ENCODE measurements at regions not wholly inside any gene's neighbourhood (a gene's known extent, or its start where the extent isn't known, plus 50 kb on each side); places are given as distances from the start of the nearest gene placed in this dataset.

DNA sequence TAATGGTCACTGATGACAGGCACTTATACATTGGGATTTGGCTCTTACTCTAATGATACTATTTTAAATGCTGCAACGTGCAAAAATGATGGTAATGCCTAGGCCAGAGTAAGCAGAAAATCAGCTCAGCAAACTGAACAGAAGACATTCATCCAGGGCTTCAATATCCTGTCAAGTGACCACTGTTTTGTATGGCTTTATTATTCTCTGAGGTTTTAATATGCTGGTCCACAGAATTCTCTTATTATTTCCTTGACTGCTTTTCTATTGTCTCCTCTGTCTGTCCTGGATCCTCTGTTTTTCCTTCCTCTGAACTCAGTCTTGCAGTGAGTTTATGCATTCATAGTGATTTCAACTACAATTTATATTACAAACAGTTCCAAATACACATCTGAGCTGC lies 90.8 kb upstream of the PMFBP1 start:
- no peak for DNase-seq

- DNase-seq, result no peak
These were observed 89.2 kb upstream of the PMFBP1 start for GRCh38 chr16:72261127-72261526.

DNA sequence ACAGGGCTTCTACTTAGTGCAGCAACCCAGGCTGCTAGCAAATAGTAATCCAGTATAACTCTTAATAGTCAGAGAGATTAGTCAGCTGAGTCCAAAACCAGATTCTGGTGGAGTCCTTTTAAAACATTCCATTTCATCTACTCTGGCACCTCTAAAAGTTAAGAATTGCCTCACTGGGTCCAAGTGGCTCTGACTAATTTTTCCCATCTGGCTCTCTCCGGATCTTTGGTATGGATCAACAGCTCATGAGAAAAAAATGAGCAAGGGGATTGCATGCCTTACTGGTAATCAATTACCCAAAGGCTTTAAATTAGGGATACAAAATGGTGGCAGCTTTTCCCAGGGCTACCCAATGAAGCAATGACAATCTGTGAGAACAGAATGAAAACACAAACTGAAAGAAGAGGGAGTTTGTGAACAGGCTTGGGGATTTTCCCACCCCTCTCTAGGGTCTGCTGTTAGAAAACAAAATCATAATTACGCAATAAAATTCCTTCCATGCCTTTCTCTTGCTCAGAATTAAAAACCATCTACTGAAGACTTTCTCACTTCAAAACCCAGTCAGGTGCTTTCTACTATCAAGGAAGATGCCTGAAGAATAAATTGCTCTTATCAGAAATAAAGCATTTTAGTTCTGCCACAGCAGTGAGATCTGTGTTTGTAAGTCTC lies 84.6 kb upstream of the PMFBP1 start:
- no peak for DNase-seq

DNA sequence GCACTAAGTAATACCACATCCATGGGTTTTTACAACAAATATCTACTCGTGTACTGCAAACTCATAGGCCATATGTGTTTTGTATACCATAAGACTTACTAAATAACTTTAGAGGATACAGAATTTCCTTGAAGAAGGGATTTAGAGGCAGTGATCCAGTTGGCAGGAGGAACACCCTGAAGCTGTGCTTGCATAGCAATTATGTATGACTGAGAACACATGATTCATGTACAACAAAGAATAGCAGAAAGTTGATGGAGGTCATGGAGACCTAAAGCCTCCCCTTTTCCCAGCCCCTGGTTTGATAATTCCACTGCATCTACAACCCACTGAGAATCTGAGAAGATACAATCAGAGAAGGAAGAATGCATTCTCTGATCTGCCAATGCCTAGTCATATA lies 83.8 kb upstream of the PMFBP1 start:
- DNase-seq, result no peak

- peak; percentile 70 for DNase-seq
These were observed 75.9 kb upstream of the PMFBP1 start for GRCh38 chr16:72247821-72248253.

GRCh38 chr16:72246423-72246822 lies 74.5 kb upstream of the PMFBP1 start:
- no peak for DNase-seq

GRCh38 chr16:72244853-72245252 lies 72.9 kb upstream of the PMFBP1 start:
- DNase-seq, result peak; percentile 15

DNA sequence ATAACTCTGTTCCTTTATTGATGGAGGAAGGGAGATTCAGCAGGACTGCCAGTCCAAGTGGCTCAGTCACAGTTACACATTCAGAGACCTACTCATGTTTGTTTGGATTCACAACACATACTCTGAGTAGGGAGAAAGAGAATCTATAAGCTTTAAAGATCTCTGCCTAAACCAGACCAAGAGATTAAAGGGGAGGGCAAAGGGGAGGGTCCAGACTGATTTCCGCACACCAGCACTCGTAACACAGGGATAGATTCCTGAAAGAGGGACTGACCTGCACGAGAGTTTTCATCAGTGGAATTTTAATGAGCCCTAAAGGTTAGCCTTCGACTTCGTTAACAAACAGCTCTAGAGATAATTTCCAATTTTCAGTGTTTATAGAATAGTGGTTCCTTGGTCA lies 71.7 kb upstream of the PMFBP1 start:
- no peak for DNase-seq

DNA sequence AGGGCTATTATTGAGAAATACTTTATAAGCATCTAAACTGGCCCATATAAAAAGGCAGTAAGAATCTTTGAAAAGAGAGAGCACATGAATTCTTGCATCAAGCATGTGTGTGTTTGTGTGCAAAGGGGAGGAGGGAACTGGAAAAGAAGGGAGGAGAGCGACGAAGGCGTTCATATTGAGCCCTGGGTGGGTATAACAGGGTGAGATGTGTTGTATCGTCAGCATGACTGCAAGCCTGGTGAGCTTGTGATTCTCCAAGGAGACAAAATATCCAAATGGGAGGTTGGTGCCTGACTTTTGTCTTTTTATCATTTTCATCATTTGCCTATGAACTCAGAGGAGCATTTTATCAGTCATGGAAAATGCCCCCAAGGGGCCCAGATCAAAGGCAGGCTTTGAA lies 70.8 kb upstream of the PMFBP1 start:
- no peak for DNase-seq

DNA sequence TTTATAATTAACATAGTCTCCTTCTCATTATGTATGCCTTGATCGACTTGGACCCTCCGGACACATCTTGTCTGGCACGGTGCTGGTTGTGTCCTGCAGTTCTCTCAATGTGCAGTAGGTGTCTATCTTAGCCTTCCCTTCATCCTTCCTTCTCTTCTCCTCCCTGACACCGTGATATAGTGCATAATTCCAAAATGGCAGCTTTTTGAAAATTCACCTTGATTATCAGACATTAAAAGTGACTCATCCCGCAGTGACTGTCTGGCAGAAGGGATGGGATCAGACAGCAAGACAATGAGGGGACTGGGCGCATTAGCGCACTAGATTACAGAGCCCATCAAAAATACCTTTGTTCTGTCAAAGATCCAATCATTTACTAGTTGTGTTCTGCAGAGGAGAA lies 70.0 kb upstream of the PMFBP1 start:
- DNase-seq, result peak; percentile 78

GRCh38 chr16:72241008-72241407 lies 69.1 kb upstream of the PMFBP1 start:
- no peak for DNase-seq

- DNase-seq, result no peak
These were observed 68.5 kb upstream of the PMFBP1 start for GRCh38 chr16:72240466-72240865.

GRCh38 chr16:72236866-72237265 lies 64.9 kb upstream of the PMFBP1 start:
- no peak for DNase-seq

GRCh38 chr16:72234387-72234786 lies 62.4 kb upstream of the PMFBP1 start:
- DNase-seq, result no peak

GRCh38 chr16:72228014-72228413 lies 56.1 kb upstream of the PMFBP1 start:
- no peak for DNase-seq

DNA sequence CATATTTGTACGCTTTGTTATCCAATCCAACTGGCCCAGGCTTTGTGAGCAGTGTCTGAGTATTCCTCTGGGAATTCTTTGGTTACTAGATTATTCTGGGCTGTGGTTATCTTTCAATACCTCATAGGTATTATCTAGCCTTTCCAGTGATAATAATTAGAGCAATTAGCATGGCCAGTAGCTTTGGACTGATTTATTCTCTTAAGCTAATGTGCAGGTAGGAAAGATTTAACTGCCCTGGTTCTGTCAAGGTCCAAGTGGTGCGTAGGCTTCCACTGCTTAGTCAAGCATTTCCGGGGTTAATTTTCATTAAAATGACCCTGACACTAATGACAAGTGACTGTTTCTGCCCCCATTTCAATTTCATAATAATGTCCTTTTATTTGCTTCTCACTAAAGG lies 54.2 kb upstream of the PMFBP1 start:
- no peak for DNase-seq

GRCh38 chr16:72224260-72224768 lies 52.4 kb upstream of the PMFBP1 start:
- DNase-seq, result no peak

DNA sequence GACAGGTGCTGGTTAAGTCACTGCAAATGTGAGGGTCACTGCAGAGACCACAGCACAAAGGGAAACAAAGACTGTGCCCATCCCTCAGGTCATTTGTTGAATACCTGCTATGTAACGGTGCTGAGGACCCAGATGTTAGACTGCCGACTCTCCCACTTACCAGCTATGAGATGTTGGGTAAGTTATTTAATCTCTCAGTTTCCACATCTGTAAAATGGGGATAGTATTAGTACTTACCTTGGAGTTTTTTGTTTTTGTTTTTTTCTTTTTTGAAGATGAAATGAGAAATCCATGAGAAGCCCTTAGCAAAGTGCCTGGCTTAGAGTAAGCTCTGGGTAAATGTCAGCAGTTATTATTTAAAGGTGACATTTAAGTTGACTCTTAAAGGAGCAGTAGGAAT lies 50.5 kb upstream of the PMFBP1 start:
- no peak for DNase-seq
